Activated T-cell treated with anti-CD3 and anti-CD28 coated beads, Interleukin-2, amount 50 U/mL, for 4 hours (primary cell): ENCODE measurements at regions not wholly inside any gene's neighbourhood (a gene's known extent, or its start where the extent isn't known, plus 50 kb on each side); places are given as distances from the start of the nearest gene placed in this dataset.
"Not testable (repeated sequence)": the region's sequence is repeated elsewhere in the genome, so short reads cannot be mapped to it uniquely, and the experiment has no call there.

Experiments
- ATAC-seq, 2 donors: fragments of 200-7000 bp; cut with Tn5 transposase; one replicate each; pipeline ENCODE4 v1.10.0; 2021
- DNase-seq: peaks from one replicate; pipeline ENCODE4 v3.0.0-alpha.2; 2020
- H3K27me3 Mint-ChIP-seq: one replicate; pipeline ENCODE4 v1.8.0; 2021; ENCODE audit warnings: low read depth, mixed read lengths
- H3K36me3 Mint-ChIP-seq: one replicate; pipeline ENCODE4 v1.8.0; 2022; ENCODE audit warnings: mixed read lengths; ENCODE audit not compliant: insufficient read depth
- H3K4me1 Mint-ChIP-seq: one replicate; pipeline ENCODE4 v1.8.0; 2021; ENCODE audit warnings: low read depth, mixed read lengths
- H3K4me3 Mint-ChIP-seq: one replicate; pipeline ENCODE4 v1.8.0; 2021; ENCODE audit warnings: mild to moderate bottlenecking, moderate library complexity, mixed read lengths
- H3K9me3 Mint-ChIP-seq: one replicate; pipeline ENCODE4 v1.8.0; 2021; ENCODE audit warnings: mixed read lengths

DNA sequence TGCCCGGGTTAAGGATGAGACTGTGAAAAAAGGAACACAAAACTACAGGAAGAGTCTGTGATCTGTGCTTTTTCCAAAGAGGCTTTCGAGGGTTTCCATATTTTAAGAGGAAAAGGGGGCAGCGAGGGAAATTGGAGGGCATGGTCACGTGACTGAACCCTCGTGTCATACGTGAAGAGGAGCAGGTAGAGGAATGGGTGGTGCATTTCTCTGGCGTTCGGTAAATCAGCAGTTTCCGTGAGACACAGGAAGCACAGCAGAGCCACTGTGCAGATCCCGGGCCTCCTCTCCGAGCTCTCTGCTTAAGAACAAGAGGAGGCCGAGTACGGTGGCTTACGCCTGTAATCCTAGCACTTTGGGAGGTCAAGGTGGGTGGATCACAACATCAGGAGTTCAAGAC is 219.7 kb downstream of the NDUFA10 start:
- DNase-seq (no peak), ATAC-seq (no peak)
- no peaks in the 10 kb centered on the region for H3K36me3 Mint-ChIP-seq
- H3K9me3 Mint-ChIP-seq: no peaks in the 10 kb centered on the region
- H3K27me3 Mint-ChIP-seq: no peaks in the 10 kb centered on the region
- H3K4me3 Mint-ChIP-seq: no peak overlapping the region
- no peaks in the 10 kb centered on the region for H3K4me1 Mint-ChIP-seq

DNA sequence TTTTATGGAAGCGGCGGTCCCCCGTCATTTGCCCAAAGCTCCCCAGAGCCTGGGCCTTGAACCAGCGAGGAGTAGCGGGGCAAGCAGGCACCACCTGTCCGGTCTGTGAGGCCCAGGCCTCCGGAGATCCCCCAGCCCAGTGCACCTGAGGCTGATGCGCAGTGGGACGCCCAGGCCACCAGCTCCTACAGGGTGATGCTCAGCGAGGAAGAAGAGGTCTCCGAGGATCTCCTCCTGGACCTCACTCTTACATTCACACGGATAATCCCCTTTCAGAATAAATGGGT is 220.2 kb downstream of the NDUFA10 start:
- Mint-ChIP-seq H3K27me3 (peaks cover 2% of the 10 kb centered on the region), H3K4me1 (no peaks in the 10 kb centered on the region), H3K4me3 (no peak overlapping the region), H3K36me3 (no peaks in the 10 kb centered on the region), H3K9me3 (no peaks in the 10 kb centered on the region)
- DNase-seq (no peak), ATAC-seq (no peak)

DNA sequence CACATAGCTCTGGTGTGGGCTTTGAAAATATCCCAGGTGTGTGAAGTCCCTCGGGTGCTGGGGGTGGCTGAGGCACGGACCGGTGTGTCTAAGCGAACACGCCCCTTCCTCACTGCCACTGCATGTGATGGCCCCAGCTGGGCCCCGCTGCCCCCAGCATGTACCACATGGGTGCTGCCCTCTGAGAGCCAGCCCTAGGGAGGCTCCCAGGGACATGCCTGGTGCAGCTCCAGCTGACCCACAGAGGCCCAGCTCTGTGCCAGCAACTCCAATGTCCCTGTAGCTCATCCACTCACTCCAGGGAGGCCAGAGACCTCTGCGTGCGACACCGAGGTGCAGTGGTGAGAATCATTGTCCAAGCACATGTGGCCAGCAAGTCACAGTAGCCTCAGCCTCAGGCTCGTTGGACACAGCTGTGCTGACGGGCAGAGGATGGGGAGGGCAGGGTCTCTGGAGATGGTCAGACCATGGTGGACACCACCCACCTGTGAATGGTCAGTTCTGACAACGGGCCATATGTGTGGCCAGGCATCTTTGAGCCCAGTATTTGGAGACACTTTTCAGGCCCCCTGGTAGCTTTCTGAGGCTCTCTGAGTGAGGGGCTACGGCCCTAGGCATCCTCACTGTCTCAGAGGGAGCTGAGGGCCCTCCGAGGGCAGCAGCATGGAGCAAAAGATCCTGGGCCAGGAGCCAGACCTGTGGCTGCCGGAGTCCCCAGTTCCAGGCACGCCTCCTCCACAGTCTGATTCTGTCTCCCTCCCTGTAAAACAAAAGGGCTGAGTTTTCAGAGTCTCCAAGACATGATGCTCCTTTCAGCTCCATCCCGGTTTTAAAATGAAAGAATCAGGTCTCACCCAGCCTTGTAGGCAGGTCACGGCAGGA is 220.7 kb downstream of the NDUFA10 start:
- H3K4me1 Mint-ChIP-seq: no peaks in the 10 kb centered on the region
- H3K36me3 Mint-ChIP-seq: no peaks in the 10 kb centered on the region
- H3K4me3 Mint-ChIP-seq: no peak overlapping the region
- H3K9me3 Mint-ChIP-seq: no peaks in the 10 kb centered on the region
- no peak for ATAC-seq
- peaks cover 2% of the 10 kb centered on the region for H3K27me3 Mint-ChIP-seq
- no peak for DNase-seq

DNA sequence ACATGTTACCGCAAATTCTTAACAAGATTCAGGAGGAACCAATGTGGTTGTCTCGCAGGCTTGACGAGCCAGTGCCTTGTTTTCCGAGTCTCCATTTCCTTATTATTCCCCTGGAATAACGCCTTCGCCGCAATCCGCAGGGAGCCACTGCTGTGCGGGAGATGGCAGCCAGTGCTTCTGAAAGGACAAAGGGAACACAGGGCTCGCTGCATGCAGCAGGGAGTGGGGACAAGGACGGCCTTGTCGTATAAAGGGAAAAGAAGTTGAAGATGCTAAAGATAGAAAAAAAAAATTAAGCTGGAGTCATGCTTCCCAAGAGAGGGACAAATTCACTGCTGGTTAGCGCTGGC is 221.4 kb downstream of the NDUFA10 start:
- no peak for DNase-seq
- no peak for ATAC-seq
- Mint-ChIP-seq H3K4me3 (no peak overlapping the region), H3K4me1 (no peaks in the 10 kb centered on the region), H3K27me3 (peaks cover 2% of the 10 kb centered on the region), H3K36me3 (no peaks in the 10 kb centered on the region), H3K9me3 (no peaks in the 10 kb centered on the region)

DNA sequence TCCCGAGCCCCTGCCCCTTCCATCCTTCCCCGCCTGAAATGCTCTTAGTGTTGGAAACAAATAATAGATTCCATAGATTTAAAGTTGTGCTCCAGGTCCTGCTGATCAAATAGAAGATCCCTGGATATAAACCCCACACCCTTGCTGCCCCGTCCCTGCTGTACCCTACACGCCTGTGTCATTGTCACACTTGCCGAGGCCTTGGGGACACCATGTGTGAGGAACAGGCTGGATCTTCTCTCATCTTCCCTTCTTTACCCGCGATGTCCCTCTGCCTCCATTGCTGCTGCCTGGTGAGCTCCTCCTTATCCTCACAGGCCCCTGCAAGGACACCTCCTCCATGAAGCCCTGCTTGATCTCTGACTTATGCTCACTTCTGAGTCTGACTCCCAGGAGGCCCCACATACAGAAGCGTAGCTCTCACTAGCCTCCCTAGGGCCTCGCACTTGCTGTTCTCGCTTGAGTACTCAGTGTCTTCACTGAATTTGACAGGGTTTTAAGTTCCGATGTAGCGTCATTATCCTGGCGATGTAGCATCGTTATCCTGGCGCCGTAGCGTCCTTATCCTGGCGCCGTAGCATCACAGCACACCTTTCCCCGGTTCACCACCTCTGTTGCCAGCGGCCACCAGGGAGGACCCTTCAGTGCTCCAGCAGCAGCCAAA is 221.9 kb downstream of the NDUFA10 start:
- H3K9me3 Mint-ChIP-seq: no peaks in the 10 kb centered on the region
- no peaks in the 10 kb centered on the region for H3K36me3 Mint-ChIP-seq
- ATAC-seq (no peak), DNase-seq (no peak)
- H3K4me1 Mint-ChIP-seq: no peaks in the 10 kb centered on the region
- no peak overlapping the region for H3K4me3 Mint-ChIP-seq
- H3K27me3 Mint-ChIP-seq: peaks cover 2% of the 10 kb centered on the region

DNA sequence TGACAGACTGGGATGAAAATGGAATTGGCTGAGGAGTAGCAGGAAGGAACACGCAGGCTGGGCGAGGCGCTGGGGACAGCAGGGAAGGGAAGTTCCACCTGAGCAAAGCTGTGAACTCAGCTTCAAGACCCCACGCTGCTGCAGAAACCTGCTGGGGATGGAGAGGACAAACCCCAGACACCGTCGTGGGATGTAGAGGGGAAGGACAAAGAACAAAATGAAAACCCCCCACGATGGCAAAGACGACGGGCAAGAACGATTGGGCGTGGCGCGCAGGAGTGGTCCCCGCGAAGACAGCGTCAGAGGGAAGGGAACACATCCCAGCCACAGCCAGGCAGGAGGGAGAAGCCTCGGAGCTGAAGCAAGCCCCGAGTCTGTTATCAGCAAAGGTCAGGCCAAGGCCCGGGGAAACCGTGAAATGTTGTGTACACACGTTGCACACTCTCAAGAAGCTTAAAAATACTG is 222.9 kb downstream of the NDUFA10 start:
- Mint-ChIP-seq H3K27me3 (peaks cover 2% of the 10 kb centered on the region), H3K9me3 (no peaks in the 10 kb centered on the region), H3K4me3 (no peak overlapping the region), H3K36me3 (no peaks in the 10 kb centered on the region), H3K4me1 (no peaks in the 10 kb centered on the region)
- ATAC-seq (no peak), DNase-seq (no peak)

DNA sequence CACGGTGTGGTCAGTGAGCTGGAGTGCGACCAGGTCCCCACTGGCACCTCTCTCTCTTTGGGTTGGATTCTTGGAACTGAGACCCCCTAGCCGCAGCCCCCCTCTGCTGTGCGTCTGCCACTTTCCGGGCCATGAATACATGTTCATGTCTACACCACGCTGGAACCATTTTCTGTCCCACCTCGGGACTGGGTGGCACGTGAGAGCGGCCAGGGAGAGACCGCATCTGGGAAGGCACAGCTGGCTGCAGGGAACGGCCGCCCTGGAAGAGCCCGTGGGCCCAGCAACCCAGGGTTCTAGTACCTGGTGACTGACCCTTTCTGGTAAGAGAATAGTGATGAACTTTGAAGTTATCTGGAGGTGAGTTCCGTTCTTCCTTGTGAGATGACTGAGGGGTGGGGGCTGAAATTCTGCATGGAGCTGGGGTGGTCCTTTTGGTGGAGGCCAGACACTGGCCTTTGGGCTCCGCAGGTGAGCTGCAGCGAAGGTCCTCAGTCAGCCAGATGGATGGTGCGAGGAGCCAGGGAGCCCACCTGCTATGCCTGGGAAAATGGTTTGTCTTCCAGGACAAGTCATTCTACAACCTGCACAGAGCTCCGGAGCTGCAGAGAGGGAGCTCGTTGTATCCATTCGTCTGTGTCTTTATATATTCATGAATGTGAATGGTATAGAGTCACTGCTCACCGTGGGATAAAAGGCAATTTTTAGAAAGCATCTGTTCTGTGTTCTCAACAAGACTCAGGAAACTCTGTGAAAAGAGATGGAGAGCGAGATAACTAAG is 223.5 kb downstream of the NDUFA10 start:
- H3K4me3 Mint-ChIP-seq: no peak overlapping the region
- no peaks in the 10 kb centered on the region for H3K36me3 Mint-ChIP-seq
- no peaks in the 10 kb centered on the region for H3K9me3 Mint-ChIP-seq
- H3K27me3 Mint-ChIP-seq: peaks cover 3% of the 10 kb centered on the region
- DNase-seq: no peak
- no peak for ATAC-seq
- no peaks in the 10 kb centered on the region for H3K4me1 Mint-ChIP-seq

DNA sequence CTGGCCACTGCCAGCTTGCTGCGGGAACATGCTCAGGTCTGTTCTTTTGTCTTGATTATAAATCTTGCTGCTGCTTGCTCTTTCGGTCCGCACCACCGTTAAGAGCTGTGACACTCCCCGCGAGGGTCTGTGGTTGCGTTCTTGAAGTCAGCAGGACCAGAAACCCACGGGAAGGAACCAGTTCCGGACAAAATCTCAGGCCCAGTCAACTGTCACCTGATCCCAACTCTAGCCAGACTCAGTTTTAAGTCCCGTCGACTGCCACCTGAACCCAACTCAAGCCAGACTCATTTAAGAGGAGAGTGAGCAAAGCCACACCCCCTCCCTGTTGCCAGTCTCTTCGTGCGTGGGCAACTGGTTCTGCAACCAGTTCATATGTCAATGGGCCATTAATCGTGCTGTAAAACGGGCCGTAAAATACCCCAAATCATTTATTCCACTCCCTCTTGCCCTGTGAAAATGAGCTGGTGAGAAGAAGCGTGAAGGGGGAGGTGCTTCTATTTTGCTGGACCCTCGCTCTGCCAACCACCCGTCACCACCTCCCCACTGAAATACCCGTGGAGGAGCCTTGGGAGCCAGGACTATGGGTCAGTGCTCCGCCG is 224.3 kb downstream of the NDUFA10 start:
- no peak overlapping the region for H3K4me3 Mint-ChIP-seq
- no peaks in the 10 kb centered on the region for H3K4me1 Mint-ChIP-seq
- ATAC-seq (no peak), DNase-seq (no peak)
- H3K36me3 Mint-ChIP-seq: no peaks in the 10 kb centered on the region
- H3K27me3 Mint-ChIP-seq: peaks cover 3% of the 10 kb centered on the region
- H3K9me3 Mint-ChIP-seq: no peaks in the 10 kb centered on the region

DNA sequence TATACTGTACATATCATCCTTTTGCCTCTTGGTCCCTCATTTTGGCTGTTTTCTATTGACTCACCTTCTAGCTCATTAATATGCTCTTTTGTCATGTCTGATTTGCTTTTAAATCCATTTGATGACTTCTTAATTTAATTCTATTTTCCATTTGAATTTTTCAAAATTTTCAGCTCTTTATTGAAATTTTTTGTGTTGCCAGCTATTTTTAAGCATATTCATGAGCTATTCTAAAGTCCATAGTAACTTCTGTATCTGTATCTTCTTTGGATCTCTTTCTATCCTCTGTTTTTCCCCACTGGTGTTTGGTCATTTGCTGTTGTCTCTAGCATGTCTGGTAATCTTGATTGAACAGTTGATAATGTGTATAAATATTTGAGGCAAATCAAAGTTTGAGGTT is 227.8 kb downstream of the NDUFA10 start:
- Mint-ChIP-seq H3K9me3 (peaks cover 3% of the 10 kb centered on the region), H3K27me3 (peaks cover 3% of the 10 kb centered on the region), H3K36me3 (no peaks in the 10 kb centered on the region), H3K4me3 (no peak overlapping the region), H3K4me1 (no peaks in the 10 kb centered on the region)
- ATAC-seq: no peak
- DNase-seq: no peak

DNA sequence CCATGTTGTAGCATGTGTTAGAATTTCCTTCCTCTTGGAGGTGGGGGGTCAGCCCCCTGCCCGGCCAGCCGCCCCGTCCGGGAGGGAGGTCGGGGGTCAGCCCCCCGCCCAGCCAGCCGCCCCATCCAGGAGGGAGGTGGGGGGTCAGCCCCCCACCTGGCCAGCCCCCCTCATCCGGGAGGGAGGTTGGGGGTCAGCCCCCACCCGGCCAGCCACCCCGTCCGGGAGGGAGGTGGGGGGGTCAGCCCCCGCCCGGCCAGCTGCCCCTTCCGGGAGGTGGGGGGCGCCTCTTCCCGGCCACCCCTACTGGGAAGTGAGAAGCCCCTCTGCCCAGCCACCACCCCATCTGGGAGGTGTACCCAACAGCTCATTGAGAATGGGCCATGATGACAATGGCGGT is 229.4 kb downstream of the NDUFA10 start:
- H3K27me3 Mint-ChIP-seq, H3K4me3 Mint-ChIP-seq, H3K4me1 Mint-ChIP-seq, ATAC-seq, DNase-seq, H3K36me3 Mint-ChIP-seq, H3K9me3 Mint-ChIP-seq: not testable (repeated sequence)

DNA sequence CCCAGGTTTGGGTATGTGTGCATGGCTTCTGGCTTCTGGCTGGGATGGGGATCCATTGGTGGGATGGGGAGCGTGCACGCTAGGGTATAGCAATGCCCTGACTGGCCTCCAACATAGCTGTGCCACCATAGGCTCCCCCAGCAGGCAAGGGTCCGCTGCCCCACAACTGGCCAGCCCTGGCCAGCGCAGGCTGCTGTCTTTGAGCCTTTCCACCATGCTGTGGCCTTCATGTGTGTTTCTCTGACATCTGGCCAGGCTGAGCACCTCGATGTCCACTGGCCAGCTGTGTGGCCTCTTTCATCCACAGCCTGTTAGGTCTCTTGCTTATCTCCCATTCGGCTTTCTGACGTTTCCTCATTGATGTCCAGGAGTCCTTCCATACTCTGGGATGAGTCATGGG is 231.3 kb downstream of the NDUFA10 start:
- ATAC-seq: no peak
- no peak overlapping the region for H3K4me3 Mint-ChIP-seq
- DNase-seq: no peak

DNA sequence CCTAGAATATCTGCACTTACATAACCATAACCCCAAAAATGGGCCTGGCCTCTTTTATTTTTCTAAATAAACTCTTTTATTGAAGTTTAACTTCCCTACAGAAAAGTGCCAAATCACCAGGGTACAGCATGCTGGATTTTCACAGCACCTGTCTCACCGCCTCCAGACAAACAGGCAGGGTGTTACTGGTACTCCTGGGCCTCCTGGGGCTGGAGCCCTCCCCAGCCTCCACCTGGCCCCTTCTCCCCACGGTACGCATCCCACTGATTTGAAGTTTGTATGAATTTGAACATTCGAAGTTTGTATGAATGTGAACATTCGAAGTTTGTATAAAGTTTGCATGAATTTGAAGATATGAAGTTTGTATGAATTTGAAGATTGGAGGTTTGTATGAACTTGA is 232.1 kb downstream of the NDUFA10 start:
- Mint-ChIP-seq H3K27me3 (peaks cover 2% of the 10 kb centered on the region), H3K4me1 (no peaks in the 10 kb centered on the region), H3K4me3 (no peak overlapping the region), H3K9me3 (peaks cover 3% of the 10 kb centered on the region), H3K36me3 (no peaks in the 10 kb centered on the region)
- ATAC-seq: no peak
- no peak for DNase-seq

More for the DNA sequence above, 231.3 kb downstream of the NDUFA10 start:
- Mint-ChIP-seq H3K4me1 (no peaks in the 10 kb centered on the region), H3K27me3 (peaks cover 2% of the 10 kb centered on the region), H3K9me3 (peaks cover 3% of the 10 kb centered on the region), H3K36me3 (no peaks in the 10 kb centered on the region)

DNA sequence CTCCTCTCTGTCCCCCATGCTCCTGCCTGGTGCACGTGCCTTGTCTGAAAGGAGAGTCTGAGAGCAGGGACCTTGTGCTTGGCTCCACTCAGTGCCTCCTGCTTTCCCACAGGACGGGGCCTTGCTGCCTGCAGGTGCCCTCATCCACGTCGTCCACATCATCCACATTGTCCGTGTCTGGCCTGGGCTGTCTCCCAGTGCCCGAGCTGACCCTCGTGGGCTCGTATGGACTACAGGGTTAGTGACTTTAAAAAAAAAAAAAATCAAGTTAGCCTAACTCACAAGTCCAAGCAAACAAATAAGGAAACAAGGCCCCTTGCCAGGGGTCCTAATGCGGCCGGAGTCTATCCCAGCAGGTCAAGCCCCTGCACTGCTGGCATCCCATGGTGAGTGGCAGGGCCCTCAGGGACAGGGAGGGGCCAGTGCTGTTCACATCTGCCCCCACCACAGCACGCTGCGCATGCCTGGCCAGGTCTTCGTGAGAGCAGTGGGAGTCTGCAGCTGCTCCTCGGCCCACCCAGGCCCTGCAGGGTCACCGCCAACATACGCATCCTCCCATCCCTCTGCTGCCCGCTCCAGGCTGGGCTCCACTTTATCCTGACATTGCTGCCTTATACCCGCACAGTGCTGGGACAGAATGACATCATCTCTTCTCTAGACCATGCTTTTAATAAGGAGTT is 232.6 kb downstream of the NDUFA10 start:
- Mint-ChIP-seq H3K27me3 (peaks cover 2% of the 10 kb centered on the region), H3K4me3 (no peak overlapping the region), H3K36me3 (no peaks in the 10 kb centered on the region), H3K9me3 (peaks cover 3% of the 10 kb centered on the region), H3K4me1 (no peaks in the 10 kb centered on the region)
- DNase-seq (no peak), ATAC-seq (no peak)
